WTC11 (cell line): ENCODE measurements at regions not wholly inside any gene's neighbourhood (a gene's known extent, or its start where the extent isn't known, plus 50 kb on each side); places are given as distances from the start of the nearest gene placed in this dataset.
A peak's percentile ranks its signal among the peaks of the same experiment; 100 is the strongest.

Experiments used
- AFF4 ChIP-seq: sonication (generic); formaldehyde crosslinking; IDR thresholded peaks from 2 replicates; pipeline ENCODE4 v1.8.1; 2023; ENCODE audit warnings: mild to moderate bottlenecking, missing genetic modification reagents, borderline replicate concordance
- AR ChIP-seq: fragments of 250-450 bp; sonication (Bioruptor Pico); IDR thresholded peaks from 2 replicates; pipeline ENCODE4 v1.9.0; 2021; ENCODE audit warnings: mild to moderate bottlenecking
- CBFB ChIP-seq: sonication (generic); formaldehyde crosslinking; IDR thresholded peaks from 2 replicates; pipeline ENCODE4 v1.8.1; 2022; ENCODE audit warnings: mild to moderate bottlenecking, low read depth, missing genetic modification reagents
- CREM ChIP-seq: sonication (generic); formaldehyde crosslinking; IDR thresholded peaks from 2 replicates; pipeline ENCODE4 v1.8.1; 2022; ENCODE audit warnings: mild to moderate bottlenecking, missing genetic modification reagents, moderate library complexity
- ELF4 ChIP-seq: sonication (generic); formaldehyde crosslinking; IDR thresholded peaks from 2 replicates; pipeline ENCODE4 v1.8.1; 2022; ENCODE audit warnings: low read depth, mild to moderate bottlenecking, moderate library complexity, missing genetic modification reagents
- EMX1 ChIP-seq: fragments of 250-450 bp; sonication (Bioruptor Pico); IDR thresholded peaks from 2 replicates; pipeline ENCODE4 v1.8.0; 2021; ENCODE audit warnings: mild to moderate bottlenecking
- ERG ChIP-seq: fragments of 250-450 bp; sonication (Bioruptor Pico); IDR thresholded peaks from 2 replicates; pipeline ENCODE4 v1.8.0; 2021; ENCODE audit warnings: mild to moderate bottlenecking
- FOXJ3 ChIP-seq: sonication (generic); formaldehyde crosslinking; IDR thresholded peaks from 2 replicates; pipeline ENCODE4 v1.9.0; 2021; ENCODE audit warnings: missing genetic modification reagents, mild to moderate bottlenecking, borderline replicate concordance
- FOXK1 ChIP-seq: sonication (generic); formaldehyde crosslinking; IDR thresholded peaks from 2 replicates; pipeline ENCODE4 v1.8.0; 2022; ENCODE audit warnings: mild to moderate bottlenecking, moderate library complexity, missing genetic modification reagents
- GTF2I ChIP-seq: fragments of 250-450 bp; sonication (Bioruptor Pico); conservative IDR thresholded peaks from 2 replicates; pipeline ENCODE4 v1.4.0; 2021; ENCODE audit warnings: mild to moderate bottlenecking
- IRF1 ChIP-seq: sonication (generic); formaldehyde crosslinking; IDR thresholded peaks from 2 replicates; pipeline ENCODE4 v1.8.0; 2023; ENCODE audit warnings: missing genetic modification reagents
- MYBL2 ChIP-seq: sonication (generic); formaldehyde crosslinking; IDR thresholded peaks from 2 replicates; pipeline ENCODE4 v1.8.1; 2023; ENCODE audit warnings: mild to moderate bottlenecking, moderate library complexity, missing genetic modification reagents
- OVOL2 ChIP-seq: fragments of 250-450 bp; sonication (Bioruptor Pico); IDR thresholded peaks from 2 replicates; pipeline ENCODE4 v1.9.0; 2021; ENCODE audit warnings: mild to moderate bottlenecking, borderline replicate concordance
- RELA ChIP-seq: sonication (generic); formaldehyde crosslinking; IDR thresholded peaks from 2 replicates; pipeline ENCODE4 v1.8.1; 2022; ENCODE audit warnings: missing genetic modification reagents, mild to moderate bottlenecking, borderline replicate concordance
- SMAD3 ChIP-seq: sonication (generic); formaldehyde crosslinking; IDR thresholded peaks from 2 replicates; pipeline ENCODE4 v1.8.0; 2022; ENCODE audit warnings: missing genetic modification reagents, mild to moderate bottlenecking, borderline replicate concordance
- SMAD4 ChIP-seq: sonication (generic); formaldehyde crosslinking; IDR thresholded peaks from 2 replicates; pipeline ENCODE4 v1.8.0; 2022; ENCODE audit warnings: mild to moderate bottlenecking, missing genetic modification reagents
- TCF7 ChIP-seq: sonication (generic); formaldehyde crosslinking; IDR thresholded peaks from 2 replicates; pipeline ENCODE4 v1.8.0; 2022; ENCODE audit warnings: mild to moderate bottlenecking, low read depth, missing genetic modification reagents, moderate library complexity
- TEAD1 ChIP-seq: sonication (generic); formaldehyde crosslinking; IDR thresholded peaks from 2 replicates; pipeline ENCODE4 v1.8.0; 2022; ENCODE audit warnings: mild to moderate bottlenecking, missing genetic modification reagents
- TP53 ChIP-seq: sonication (generic); formaldehyde crosslinking; IDR thresholded peaks from 2 replicates; pipeline ENCODE4 v1.8.1; 2023; ENCODE audit warnings: mild to moderate bottlenecking, missing genetic modification reagents
- USF2 ChIP-seq: sonication (generic); formaldehyde crosslinking; IDR thresholded peaks from 2 replicates; pipeline ENCODE4 v1.8.1; 2023; ENCODE audit warnings: mild to moderate bottlenecking, missing genetic modification reagents, moderate library complexity
- ZBTB43 ChIP-seq: sonication (generic); formaldehyde crosslinking; IDR thresholded peaks from 2 replicates; pipeline ENCODE4 v1.8.1; 2023; ENCODE audit warnings: mild to moderate bottlenecking, missing genetic modification reagents
- ZNF232 ChIP-seq: sonication (generic); formaldehyde crosslinking; IDR thresholded peaks from 2 replicates; pipeline ENCODE4 v1.8.0; 2022; ENCODE audit warnings: mild to moderate bottlenecking, missing genetic modification reagents
- ZNF263 ChIP-seq: sonication (generic); formaldehyde crosslinking; IDR thresholded peaks from 2 replicates; pipeline ENCODE4 v1.8.1; 2022; ENCODE audit warnings: low read depth, mild to moderate bottlenecking, moderate library complexity, missing genetic modification reagents
- ZNF532 ChIP-seq: fragments of 250-450 bp; sonication (Bioruptor Pico); IDR thresholded peaks from 2 replicates; pipeline ENCODE4 v1.9.0; 2021; ENCODE audit warnings: mild to moderate bottlenecking, borderline replicate concordance

GRCh38 chr9:34809504-34810186 lies 99.7 kb upstream of the CCL21 start (continued):
- TF ChIP-seq FOXJ3, result no peak
- TF ChIP-seq CBFB (CRISPR knock-in tag), result no peak
- peak; percentile 80 for TF ChIP-seq CREM (CRISPR knock-in tag)
- no peak for TF ChIP-seq USF2 (CRISPR knock-in tag)
- TF ChIP-seq OVOL2 (CRISPR knock-in tag), result no peak
- no peak for TF ChIP-seq ZNF532 (CRISPR knock-in tag)
- no peak for TF ChIP-seq ERG
- TF ChIP-seq EMX1 (CRISPR knock-in tag), result no peak
- TF ChIP-seq ELF4 (CRISPR knock-in tag), result no peak
- 0 out of 2 replicates have a peak, but pooled peaks have one; percentile 54 for TF ChIP-seq FOXK1
- TF ChIP-seq ZNF263 (CRISPR knock-in tag), result no peak; the same call in 1 of the 2 replicates
- no peak for TF ChIP-seq AR (CRISPR knock-in tag)
- TF ChIP-seq RELA (CRISPR knock-in tag), result no peak
- no peak for TF ChIP-seq SMAD3 (CRISPR knock-in tag)
- no peak for TF ChIP-seq SMAD4 (CRISPR knock-in tag)
- no peak for TF ChIP-seq IRF1 (CRISPR knock-in tag)
- no peak for TF ChIP-seq ZNF232 (CRISPR knock-in tag)
- TF ChIP-seq AFF4, result no peak
- TF ChIP-seq MYBL2 (CRISPR knock-in tag), result no peak
- peak; percentile 40; the same call in 1 of the 2 replicates for TF ChIP-seq ZBTB43 (CRISPR knock-in tag)
- TF ChIP-seq TEAD1 (CRISPR knock-in tag), result peak; percentile 90
- no peak for TF ChIP-seq TCF7 (CRISPR knock-in tag)
- TF ChIP-seq TP53 (CRISPR knock-in tag), result peak; percentile 88
- no peak for TF ChIP-seq GTF2I (CRISPR knock-in tag)
